ENCODE measurements at regions not wholly inside any gene's neighbourhood (a gene's known extent, or its start where the extent isn't known, plus 50 kb on each side); places are given as distances from the start of the nearest gene placed in this dataset.

- Histone ChIP-seq H3K9me3 (ENCODE audit: control insufficient read depth in 5 of 5, low read length in 5 of 5) (no peaks in the 10 kb centered on the region), H3K4me3 (ENCODE audit: low read depth in 1 of 5, low read length in 5 of 5) (no peak overlapping the region), H3K27ac (ENCODE audit: low read depth, low read length) (no peak overlapping the region), H3K36me3 (ENCODE audit: control insufficient read depth in 5 of 5, insufficient read depth in 5 of 5, low read length in 5 of 5) (no peaks in the 10 kb centered on the region), H3K9ac (ENCODE audit: low read length in 5 of 5) (no peak overlapping the region), H3K27me3 (ENCODE audit: control insufficient read depth in 5 of 5, insufficient read depth in 4 of 5, low read length in 5 of 5) (no peaks in the 10 kb centered on the region), H3K4me1 (ENCODE audit: control insufficient read depth in 5 of 5, insufficient read depth in 5 of 5, low read length in 5 of 5) (peaks cover 0 to 3% (median 0%) of the 10 kb centered on the region in 5 donors)
Observed at GRCh38 chr3:116873142-116873541, 163.6 kb downstream of the TUSC7 start.

GRCh38 chr3:116877968-116878367 is 168.4 kb downstream of the TUSC7 start:
- Histone ChIP-seq H3K4me1 (ENCODE audit: control insufficient read depth in 5 of 5, insufficient read depth in 5 of 5, low read length in 5 of 5) (peaks cover 0 to 3% (median 0%) of the 10 kb centered on the region in 5 donors), H3K4me3 (ENCODE audit: low read depth in 1 of 5, low read length in 5 of 5) (no peak overlapping the region), H3K27me3 (ENCODE audit: control insufficient read depth in 5 of 5, insufficient read depth in 4 of 5, low read length in 5 of 5) (no peaks in the 10 kb centered on the region), H3K36me3 (ENCODE audit: control insufficient read depth in 5 of 5, insufficient read depth in 5 of 5, low read length in 5 of 5) (no peaks in the 10 kb centered on the region), H3K27ac (ENCODE audit: low read depth, low read length) (no peak overlapping the region), H3K9ac (ENCODE audit: low read length in 5 of 5) (no peak overlapping the region), H3K9me3 (ENCODE audit: control insufficient read depth in 5 of 5, low read length in 5 of 5) (no peaks in the 10 kb centered on the region)

GRCh38 chr3:116886202-116886893 is 176.8 kb downstream of the TUSC7 start:
- Histone ChIP-seq H3K4me1 (ENCODE audit: control insufficient read depth in 5 of 5, insufficient read depth in 5 of 5, low read length in 5 of 5) (no peaks in the 10 kb centered on the region), H3K27ac (ENCODE audit: low read depth, low read length) (no peak overlapping the region), H3K27me3 (ENCODE audit: control insufficient read depth in 5 of 5, insufficient read depth in 4 of 5, low read length in 5 of 5) (no peaks in the 10 kb centered on the region), H3K4me3 (ENCODE audit: low read depth in 1 of 5, low read length in 5 of 5) (no peak overlapping the region), H3K36me3 (ENCODE audit: control insufficient read depth in 5 of 5, insufficient read depth in 5 of 5, low read length in 5 of 5) (no peaks in the 10 kb centered on the region), H3K9ac (ENCODE audit: low read length in 5 of 5) (no peak overlapping the region), H3K9me3 (ENCODE audit: control insufficient read depth in 5 of 5, low read length in 5 of 5) (no peaks in the 10 kb centered on the region)

GRCh38 chr3:116896116-116896515 is 186.5 kb downstream of the TUSC7 start:
- H3K36me3 ChIP-seq (ENCODE audit: control insufficient read depth in 5 of 5, insufficient read depth in 5 of 5, low read length in 5 of 5) = no peaks in the 10 kb centered on the region
- no peaks in the 10 kb centered on the region for H3K4me1 ChIP-seq (ENCODE audit: control insufficient read depth in 5 of 5, insufficient read depth in 5 of 5, low read length in 5 of 5)
- H3K27me3 ChIP-seq (ENCODE audit: control insufficient read depth in 5 of 5, insufficient read depth in 4 of 5, low read length in 5 of 5) = no peaks in the 10 kb centered on the region
- H3K4me3 ChIP-seq (ENCODE audit: low read depth in 1 of 5, low read length in 5 of 5) = no peak overlapping the region
- H3K9me3 ChIP-seq (ENCODE audit: control insufficient read depth in 5 of 5, low read length in 5 of 5) = no peaks in the 10 kb centered on the region
- H3K9ac ChIP-seq (ENCODE audit: low read length in 5 of 5) = no peak overlapping the region
- H3K27ac ChIP-seq (ENCODE audit: low read depth, low read length) = no peak overlapping the region

GRCh38 chr3:116897382-116897781 is 187.8 kb downstream of the TUSC7 start:
- Histone ChIP-seq H3K27ac (ENCODE audit: low read depth, low read length) (no peak overlapping the region), H3K36me3 (ENCODE audit: control insufficient read depth in 5 of 5, insufficient read depth in 5 of 5, low read length in 5 of 5) (no peaks in the 10 kb centered on the region), H3K9me3 (ENCODE audit: control insufficient read depth in 5 of 5, low read length in 5 of 5) (no peaks in the 10 kb centered on the region), H3K27me3 (ENCODE audit: control insufficient read depth in 5 of 5, insufficient read depth in 4 of 5, low read length in 5 of 5) (no peaks in the 10 kb centered on the region), H3K4me1 (ENCODE audit: control insufficient read depth in 5 of 5, insufficient read depth in 5 of 5, low read length in 5 of 5) (no peaks in the 10 kb centered on the region), H3K4me3 (ENCODE audit: low read depth in 1 of 5, low read length in 5 of 5) (no peak overlapping the region), H3K9ac (ENCODE audit: low read length in 5 of 5) (no peak overlapping the region)

- Histone ChIP-seq H3K4me3 (ENCODE audit: low read depth in 1 of 5, low read length in 5 of 5) (no peak overlapping the region), H3K27me3 (ENCODE audit: control insufficient read depth in 5 of 5, insufficient read depth in 4 of 5, low read length in 5 of 5) (no peaks in the 10 kb centered on the region), H3K9ac (ENCODE audit: low read length in 5 of 5) (no peak overlapping the region), H3K4me1 (ENCODE audit: control insufficient read depth in 5 of 5, insufficient read depth in 5 of 5, low read length in 5 of 5) (no peaks in the 10 kb centered on the region), H3K27ac (ENCODE audit: low read depth, low read length) (no peak overlapping the region), H3K36me3 (ENCODE audit: control insufficient read depth in 5 of 5, insufficient read depth in 5 of 5, low read length in 5 of 5) (no peaks in the 10 kb centered on the region), H3K9me3 (ENCODE audit: control insufficient read depth in 5 of 5, low read length in 5 of 5) (no peaks in the 10 kb centered on the region)
Observed at GRCh38 chr3:116899253-116899652, 189.7 kb downstream of the TUSC7 start.

GRCh38 chr3:116905334-116905733 is 195.8 kb downstream of the TUSC7 start:
- H3K36me3 ChIP-seq (ENCODE audit: control insufficient read depth in 5 of 5, insufficient read depth in 5 of 5, low read length in 5 of 5) = no peaks in the 10 kb centered on the region
- H3K27me3 ChIP-seq (ENCODE audit: control insufficient read depth in 5 of 5, insufficient read depth in 4 of 5, low read length in 5 of 5) = no peaks in the 10 kb centered on the region
- H3K9ac ChIP-seq (ENCODE audit: low read length in 5 of 5) = no peak overlapping the region
- no peak overlapping the region for H3K4me3 ChIP-seq (ENCODE audit: low read depth in 1 of 5, low read length in 5 of 5)
- H3K27ac ChIP-seq (ENCODE audit: low read depth, low read length) = no peak overlapping the region
- no peaks in the 10 kb centered on the region for H3K9me3 ChIP-seq (ENCODE audit: control insufficient read depth in 5 of 5, low read length in 5 of 5)
- no peaks in the 10 kb centered on the region for H3K4me1 ChIP-seq (ENCODE audit: control insufficient read depth in 5 of 5, insufficient read depth in 5 of 5, low read length in 5 of 5)

GRCh38 chr3:116905794-116906193 is 196.2 kb downstream of the TUSC7 start:
- Histone ChIP-seq H3K9ac (ENCODE audit: low read length in 5 of 5) (no peak overlapping the region), H3K36me3 (ENCODE audit: control insufficient read depth in 5 of 5, insufficient read depth in 5 of 5, low read length in 5 of 5) (no peaks in the 10 kb centered on the region), H3K4me1 (ENCODE audit: control insufficient read depth in 5 of 5, insufficient read depth in 5 of 5, low read length in 5 of 5) (no peaks in the 10 kb centered on the region), H3K27ac (ENCODE audit: low read depth, low read length) (no peak overlapping the region), H3K4me3 (ENCODE audit: low read depth in 1 of 5, low read length in 5 of 5) (no peak overlapping the region), H3K9me3 (ENCODE audit: control insufficient read depth in 5 of 5, low read length in 5 of 5) (no peaks in the 10 kb centered on the region), H3K27me3 (ENCODE audit: control insufficient read depth in 5 of 5, insufficient read depth in 4 of 5, low read length in 5 of 5) (no peaks in the 10 kb centered on the region)

- no peak overlapping the region for H3K27ac ChIP-seq (ENCODE audit: low read depth, low read length)
- no peaks in the 10 kb centered on the region for H3K4me1 ChIP-seq (ENCODE audit: control insufficient read depth in 5 of 5, insufficient read depth in 5 of 5, low read length in 5 of 5)
- H3K9me3 ChIP-seq (ENCODE audit: control insufficient read depth in 5 of 5, low read length in 5 of 5) = no peaks in the 10 kb centered on the region
- no peak overlapping the region for H3K9ac ChIP-seq (ENCODE audit: low read length in 5 of 5)
- H3K4me3 ChIP-seq (ENCODE audit: low read depth in 1 of 5, low read length in 5 of 5) = no peak overlapping the region
- no peaks in the 10 kb centered on the region for H3K36me3 ChIP-seq (ENCODE audit: control insufficient read depth in 5 of 5, insufficient read depth in 5 of 5, low read length in 5 of 5)
- H3K27me3 ChIP-seq (ENCODE audit: control insufficient read depth in 5 of 5, insufficient read depth in 4 of 5, low read length in 5 of 5) = no peaks in the 10 kb centered on the region
Observed at GRCh38 chr3:116912116-116912515, 202.5 kb downstream of the TUSC7 start.

- Histone ChIP-seq H3K4me1 (ENCODE audit: control insufficient read depth in 5 of 5, insufficient read depth in 5 of 5, low read length in 5 of 5) (no peaks in the 10 kb centered on the region), H3K9ac (ENCODE audit: low read length in 5 of 5) (no peak overlapping the region), H3K36me3 (ENCODE audit: control insufficient read depth in 5 of 5, insufficient read depth in 5 of 5, low read length in 5 of 5) (no peaks in the 10 kb centered on the region), H3K27ac (ENCODE audit: low read depth, low read length) (no peak overlapping the region), H3K27me3 (ENCODE audit: control insufficient read depth in 5 of 5, insufficient read depth in 4 of 5, low read length in 5 of 5) (no peaks in the 10 kb centered on the region), H3K4me3 (ENCODE audit: low read depth in 1 of 5, low read length in 5 of 5) (no peak overlapping the region), H3K9me3 (ENCODE audit: control insufficient read depth in 5 of 5, low read length in 5 of 5) (no peaks in the 10 kb centered on the region)
Observed at GRCh38 chr3:116914004-116914403, 204.4 kb downstream of the TUSC7 start.

All from subcutaneous abdominal adipose tissue (tissue), 5 donors.